GM10266 (cell line): ENCODE measurements at regions not wholly inside any gene's neighbourhood (a gene's known extent, or its start where the extent isn't known, plus 50 kb on each side); places are given as distances from the start of the nearest gene placed in this dataset.

Experiments
- DNase-seq: peaks from one replicate; pipeline ENCODE4 v3.0.0; 2012; ENCODE audit errors: extremely low spot score
- TF ChIP-seq, protein P1 (sequence below): IDR thresholded peaks from 2 replicates; pipeline ENCODE4 v1.5.1; 2012; ENCODE audit warnings: mild to moderate bottlenecking, low read depth; ENCODE audit not compliant: control insufficient read depth, insufficient read depth; ENCODE audit errors: missing control alignments

- no peak for DNase-seq
Measured at GRCh38 chr14:94690486-94690885, 78.3 kb downstream of the SERPINA3 start.

GRCh38 chr14:94689985-94690400, 77.8 kb downstream of the SERPINA3 start:
- no peak for DNase-seq
- TF ChIP-seq, protein P1, sequence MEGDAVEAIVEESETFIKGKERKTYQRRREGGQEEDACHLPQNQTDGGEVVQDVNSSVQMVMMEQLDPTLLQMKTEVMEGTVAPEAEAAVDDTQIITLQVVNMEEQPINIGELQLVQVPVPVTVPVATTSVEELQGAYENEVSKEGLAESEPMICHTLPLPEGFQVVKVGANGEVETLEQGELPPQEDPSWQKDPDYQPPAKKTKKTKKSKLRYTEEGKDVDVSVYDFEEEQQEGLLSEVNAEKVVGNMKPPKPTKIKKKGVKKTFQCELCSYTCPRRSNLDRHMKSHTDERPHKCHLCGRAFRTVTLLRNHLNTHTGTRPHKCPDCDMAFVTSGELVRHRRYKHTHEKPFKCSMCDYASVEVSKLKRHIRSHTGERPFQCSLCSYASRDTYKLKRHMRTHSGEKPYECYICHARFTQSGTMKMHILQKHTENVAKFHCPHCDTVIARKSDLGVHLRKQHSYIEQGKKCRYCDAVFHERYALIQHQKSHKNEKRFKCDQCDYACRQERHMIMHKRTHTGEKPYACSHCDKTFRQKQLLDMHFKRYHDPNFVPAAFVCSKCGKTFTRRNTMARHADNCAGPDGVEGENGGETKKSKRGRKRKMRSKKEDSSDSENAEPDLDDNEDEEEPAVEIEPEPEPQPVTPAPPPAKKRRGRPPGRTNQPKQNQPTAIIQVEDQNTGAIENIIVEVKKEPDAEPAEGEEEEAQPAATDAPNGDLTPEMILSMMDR: no peak

More at GRCh38 chr14:94690486-94690885, 78.3 kb downstream of the SERPINA3 start:
- TF ChIP-seq, protein P1: no peak

DNA sequence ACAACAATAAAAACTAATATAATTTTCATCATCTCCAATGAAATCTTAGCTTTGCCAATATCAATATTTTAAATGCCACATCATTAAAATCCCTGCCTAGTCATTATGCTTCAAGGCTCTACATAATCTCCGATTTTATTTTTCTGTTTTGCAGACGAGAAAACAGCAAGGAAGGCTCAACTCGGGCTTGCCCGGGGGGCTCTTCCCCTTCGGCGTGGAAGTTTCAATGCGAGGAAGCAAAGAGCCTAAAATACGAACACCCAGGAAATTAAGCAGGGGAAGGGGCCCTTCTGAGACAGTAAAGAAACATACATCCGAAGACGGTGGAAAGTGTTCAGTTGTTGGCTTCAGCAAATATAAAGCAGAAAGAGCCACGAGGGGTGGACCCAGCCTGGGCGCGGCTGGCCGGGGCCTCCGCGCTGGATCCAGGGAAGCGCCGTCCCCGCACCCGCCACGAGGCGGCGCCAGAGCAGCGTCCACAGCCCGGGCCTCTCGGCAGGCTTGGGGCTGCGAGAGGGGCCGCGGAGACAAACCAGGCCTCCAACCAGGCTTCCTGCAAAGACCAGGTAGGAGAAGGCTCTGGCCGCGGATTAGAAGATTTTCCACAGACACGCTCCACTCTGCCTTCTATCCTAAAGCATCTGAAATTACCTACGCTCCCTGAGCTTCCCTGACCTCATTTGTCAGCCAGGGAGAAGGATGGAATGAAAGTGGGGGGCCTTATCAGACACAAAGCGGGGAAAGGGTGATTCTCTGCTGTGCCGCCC, 77.2 kb downstream of the SERPINA3 start:
- TF ChIP-seq, protein P1: peak; percentile 92
- DNase-seq: peak; percentile 78

- TF ChIP-seq, protein P1: no peak
- no peak for DNase-seq
Measured at GRCh38 chr14:94686511-94687160, 74.4 kb downstream of the SERPINA3 start.

GRCh38 chr14:94685681-94686485, 73.7 kb downstream of the SERPINA3 start:
- DNase-seq: no peak
- TF ChIP-seq, protein P1: no peak

DNA sequence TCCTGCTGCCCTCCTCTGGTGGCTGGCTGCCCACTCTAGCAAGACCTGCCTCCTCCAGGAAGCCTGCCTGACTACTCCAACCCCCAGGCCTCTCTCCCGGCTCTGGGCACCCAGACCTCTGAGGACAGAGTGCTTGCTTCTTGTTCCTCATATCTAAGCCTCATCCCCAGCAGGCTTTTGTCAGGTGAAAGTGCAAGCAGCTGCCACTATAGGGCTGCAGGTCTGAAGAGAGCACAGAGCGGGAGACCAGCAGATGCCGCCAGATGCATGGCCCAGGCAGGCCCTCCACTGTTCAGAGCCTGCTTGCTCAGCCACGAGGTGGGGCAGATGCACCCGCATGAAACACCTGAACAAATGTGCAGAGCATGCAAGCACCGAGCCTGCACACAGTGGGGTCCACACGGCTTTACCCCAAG, 73.0 kb downstream of the SERPINA3 start:
- DNase-seq: no peak
- TF ChIP-seq, protein P1: peak; percentile 7
